ENCODE measurements at regions not wholly inside any gene's neighbourhood (a gene's known extent, or its start where the extent isn't known, plus 50 kb on each side); places are given as distances from the start of the nearest gene placed in this dataset.

DNA sequence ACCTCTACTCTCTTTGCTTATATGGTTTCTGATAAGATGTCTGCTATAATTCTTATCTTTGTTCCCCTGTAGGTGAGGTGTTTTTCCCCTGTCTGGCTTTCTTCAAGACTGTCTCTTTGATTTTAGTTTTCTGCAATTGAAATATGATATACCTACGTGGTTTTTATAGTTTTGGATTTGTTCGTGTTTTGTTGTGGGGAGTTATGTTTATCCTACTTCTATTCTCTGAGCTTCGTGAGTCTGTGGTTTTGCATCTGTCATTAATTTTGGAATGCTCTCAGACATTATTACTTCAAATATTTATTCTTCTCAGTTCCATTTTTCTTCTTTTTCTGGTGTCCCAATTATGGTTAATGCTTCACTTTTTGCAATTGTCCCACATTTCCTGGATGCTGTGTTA is 521.3 kb downstream of the KCTD16 start:
- H2AFZ ChIP-seq (ENCODE audit: low read length): no peak overlapping the region
- no peak overlapping the region for H3K27ac ChIP-seq (ENCODE audit: low read depth, low read length, poor library complexity, severe bottlenecking)
- H3K4me1 ChIP-seq (ENCODE audit: insufficient read depth, low read length, severe bottlenecking): no peaks in the 10 kb centered on the region
- H4K20me1 ChIP-seq (ENCODE audit: insufficient read depth, low read length): no peaks in the 10 kb centered on the region
- H3F3A ChIP-seq (ENCODE audit: insufficient read depth, low read length): no peaks in the 10 kb centered on the region
- no peaks in the 10 kb centered on the region for H3K27me3 ChIP-seq (ENCODE audit: insufficient read depth, low read length)
- H3K9me2 ChIP-seq (ENCODE audit: low read depth, low read length): no peaks in the 10 kb centered on the region
- TF ChIP-seq, protein P1, sequence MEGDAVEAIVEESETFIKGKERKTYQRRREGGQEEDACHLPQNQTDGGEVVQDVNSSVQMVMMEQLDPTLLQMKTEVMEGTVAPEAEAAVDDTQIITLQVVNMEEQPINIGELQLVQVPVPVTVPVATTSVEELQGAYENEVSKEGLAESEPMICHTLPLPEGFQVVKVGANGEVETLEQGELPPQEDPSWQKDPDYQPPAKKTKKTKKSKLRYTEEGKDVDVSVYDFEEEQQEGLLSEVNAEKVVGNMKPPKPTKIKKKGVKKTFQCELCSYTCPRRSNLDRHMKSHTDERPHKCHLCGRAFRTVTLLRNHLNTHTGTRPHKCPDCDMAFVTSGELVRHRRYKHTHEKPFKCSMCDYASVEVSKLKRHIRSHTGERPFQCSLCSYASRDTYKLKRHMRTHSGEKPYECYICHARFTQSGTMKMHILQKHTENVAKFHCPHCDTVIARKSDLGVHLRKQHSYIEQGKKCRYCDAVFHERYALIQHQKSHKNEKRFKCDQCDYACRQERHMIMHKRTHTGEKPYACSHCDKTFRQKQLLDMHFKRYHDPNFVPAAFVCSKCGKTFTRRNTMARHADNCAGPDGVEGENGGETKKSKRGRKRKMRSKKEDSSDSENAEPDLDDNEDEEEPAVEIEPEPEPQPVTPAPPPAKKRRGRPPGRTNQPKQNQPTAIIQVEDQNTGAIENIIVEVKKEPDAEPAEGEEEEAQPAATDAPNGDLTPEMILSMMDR (IDR thresholded peaks at IDR 0.05; ENCODE audit: low read length): no peak
- TF ChIP-seq EZH2 (IDR thresholded peaks at IDR 0.05; ENCODE audit: borderline replicate concordance, low read length): no peak
- H3K4me2 ChIP-seq (ENCODE audit: low read length): no peak overlapping the region
- no peaks in the 10 kb centered on the region for H3K36me3 ChIP-seq (ENCODE audit: insufficient read depth, low read length)
- no peaks in the 10 kb centered on the region for H3K9me3 ChIP-seq (ENCODE audit: low read length)
- H3K9ac ChIP-seq (ENCODE audit: low read length): no peak overlapping the region
- no peak overlapping the region for H3K4me3 ChIP-seq (ENCODE audit: low read depth, low read length, poor library complexity, severe bottlenecking)
- no peaks in the 10 kb centered on the region for H3K79me2 ChIP-seq (ENCODE audit: insufficient read depth, low read length)

DNA sequence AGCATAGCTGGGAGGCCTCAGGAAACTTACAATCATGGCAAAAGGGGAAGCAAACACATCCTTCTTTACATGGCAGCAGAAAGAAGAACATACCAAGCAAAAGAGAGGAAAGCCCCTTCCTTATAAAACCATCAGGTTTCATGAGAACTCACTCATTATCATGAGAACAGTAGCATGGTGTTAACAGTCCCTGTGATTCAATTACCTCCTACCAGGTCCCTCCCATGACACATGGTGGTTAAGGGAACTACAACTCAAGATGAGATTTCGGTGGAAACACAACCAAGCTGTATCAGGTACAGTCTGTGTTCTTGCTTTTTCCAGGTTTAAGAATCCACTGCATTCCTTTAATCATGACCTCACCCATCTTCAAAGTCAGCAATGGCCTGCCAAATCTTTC is 514.2 kb downstream of the KCTD16 start:
- H3K4me3 ChIP-seq (ENCODE audit: low read depth, low read length, poor library complexity, severe bottlenecking): no peak overlapping the region
- H3K4me1 ChIP-seq (ENCODE audit: insufficient read depth, low read length, severe bottlenecking): no peaks in the 10 kb centered on the region
- H3K27ac ChIP-seq (ENCODE audit: low read depth, low read length, poor library complexity, severe bottlenecking): no peak overlapping the region
- H3F3A ChIP-seq (ENCODE audit: insufficient read depth, low read length): no peaks in the 10 kb centered on the region
- no peaks in the 10 kb centered on the region for H3K79me2 ChIP-seq (ENCODE audit: insufficient read depth, low read length)
- no peaks in the 10 kb centered on the region for H3K36me3 ChIP-seq (ENCODE audit: insufficient read depth, low read length)
- H3K9ac ChIP-seq (ENCODE audit: low read length): no peak overlapping the region
- H3K4me2 ChIP-seq (ENCODE audit: low read length): no peak overlapping the region
- H3K9me2 ChIP-seq (ENCODE audit: low read depth, low read length): no peaks in the 10 kb centered on the region
- no peaks in the 10 kb centered on the region for H4K20me1 ChIP-seq (ENCODE audit: insufficient read depth, low read length)
- H2AFZ ChIP-seq (ENCODE audit: low read length): no peak overlapping the region
- TF ChIP-seq, protein P1 (IDR thresholded peaks at IDR 0.05; ENCODE audit: low read length): no peak
- no peak for TF ChIP-seq EZH2 (IDR thresholded peaks at IDR 0.05; ENCODE audit: borderline replicate concordance, low read length)
- H3K9me3 ChIP-seq (ENCODE audit: low read length): no peaks in the 10 kb centered on the region
- no peaks in the 10 kb centered on the region for H3K27me3 ChIP-seq (ENCODE audit: insufficient read depth, low read length)

GRCh38 chr5:144680711-144681110 is 510.0 kb downstream of the KCTD16 start:
- Histone ChIP-seq H3K4me3 (ENCODE audit: low read depth, low read length, poor library complexity, severe bottlenecking) (no peak overlapping the region), H3K9me3 (ENCODE audit: low read length) (no peaks in the 10 kb centered on the region), H3K36me3 (ENCODE audit: insufficient read depth, low read length) (no peaks in the 10 kb centered on the region), H3K9me2 (ENCODE audit: low read depth, low read length) (no peaks in the 10 kb centered on the region), H3K27me3 (ENCODE audit: insufficient read depth, low read length) (no peaks in the 10 kb centered on the region), H3K4me2 (ENCODE audit: low read length) (no peak overlapping the region), H3K9ac (ENCODE audit: low read length) (no peak overlapping the region), H4K20me1 (ENCODE audit: insufficient read depth, low read length) (no peaks in the 10 kb centered on the region), H2AFZ (ENCODE audit: low read length) (no peak overlapping the region), H3K79me2 (ENCODE audit: insufficient read depth, low read length) (no peaks in the 10 kb centered on the region), H3K27ac (ENCODE audit: low read depth, low read length, poor library complexity, severe bottlenecking) (no peak overlapping the region), H3K4me1 (ENCODE audit: insufficient read depth, low read length, severe bottlenecking) (no peaks in the 10 kb centered on the region), H3F3A (ENCODE audit: insufficient read depth, low read length) (no peaks in the 10 kb centered on the region)
- TF ChIP-seq EZH2 (IDR thresholded peaks at IDR 0.05; ENCODE audit: borderline replicate concordance, low read length): no peak
- TF ChIP-seq, protein P1 (IDR thresholded peaks at IDR 0.05; ENCODE audit: low read length): no peak

Data from OCI-LY1 (cell line).